Muscle layer of duodenum (tissue), 2 donors: ENCODE measurements at regions not wholly inside any gene's neighbourhood (a gene's known extent, or its start where the extent isn't known, plus 50 kb on each side); places are given as distances from the start of the nearest gene placed in this dataset.
"Not testable (repeated sequence)": the region's sequence is repeated elsewhere in the genome, so short reads cannot be mapped to it uniquely, and the experiment has no call there.

Experiments
- H3K27ac ChIP-seq: one replicate; pipeline ENCODE4 v1.7.0; 2013; ENCODE audit warnings: mild to moderate bottlenecking, low read length
- H3K27me3 ChIP-seq: one replicate; pipeline ENCODE4 v1.7.0; 2013; ENCODE audit warnings: low read depth, mild to moderate bottlenecking, control low read depth, low read length
- H3K36me3 ChIP-seq, 2 donors: one replicate each; pipeline ENCODE4 v1.7.0; 2013; ENCODE audit warnings: low read length in 2 of 2, control low read depth in 1 of 2, mild to moderate bottlenecking in 1 of 2; ENCODE audit not compliant: insufficient read depth in 2 of 2, control insufficient read depth in 1 of 2
- H3K4me1 ChIP-seq, 2 donors: one replicate each; pipeline ENCODE4 v1.7.0; 2013; ENCODE audit warnings: low read length in 2 of 2, mild to moderate bottlenecking in 2 of 2, control low read depth in 1 of 2, moderate library complexity in 1 of 2; ENCODE audit not compliant: insufficient read depth in 2 of 2, control insufficient read depth in 1 of 2
- H3K4me3 ChIP-seq, 2 donors: one replicate each; pipeline ENCODE4 v1.7.0; 2013; ENCODE audit warnings: low read length in 2 of 2, low read depth in 1 of 2, mild to moderate bottlenecking in 1 of 2
- H3K9me3 ChIP-seq, 2 donors: one replicate each; pipeline ENCODE4 v1.7.0; 2013; ENCODE audit warnings: low read length in 2 of 2, control low read depth in 1 of 2, mild to moderate bottlenecking in 1 of 2; ENCODE audit not compliant: control insufficient read depth in 1 of 2
- donor health status: healthy.

DNA sequence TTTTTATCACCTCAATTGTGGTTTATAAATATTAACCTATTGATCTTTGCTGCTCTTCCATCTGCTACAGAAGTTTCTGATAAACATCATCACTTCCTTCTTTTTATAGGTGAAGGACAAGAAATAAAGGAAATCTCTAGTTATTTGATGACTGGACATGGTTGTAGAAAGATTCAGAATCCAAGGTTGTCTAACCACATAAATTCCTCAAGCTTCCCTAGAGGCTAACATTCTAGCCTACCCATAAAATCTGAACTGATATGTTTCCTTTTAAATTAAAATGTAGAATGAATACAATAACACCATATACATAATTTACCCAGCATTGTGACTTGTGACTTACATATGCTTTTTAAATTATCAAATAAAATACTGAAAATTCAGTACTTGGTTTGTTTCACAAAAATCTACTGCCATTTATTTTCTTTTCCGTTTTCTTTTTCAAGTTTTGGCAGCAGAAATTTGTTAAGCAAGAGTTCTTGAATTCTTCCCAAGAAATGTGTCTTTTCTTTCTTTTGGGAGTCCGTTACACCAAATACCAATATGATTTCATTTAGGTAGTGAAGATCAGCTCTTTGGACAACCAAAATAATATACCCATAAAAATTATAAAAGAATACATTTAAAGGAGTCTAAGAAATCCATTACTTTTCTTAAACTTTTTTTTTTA is 513.2 kb upstream of the ADGRL2 start:
- Histone ChIP-seq H3K4me1 (no peaks in the 10 kb centered on the region), H3K36me3 (no peaks in the 10 kb centered on the region), H3K27ac (no peak overlapping the region), H3K27me3 (no peaks in the 10 kb centered on the region), H3K9me3 (no peaks in the 10 kb centered on the region), H3K4me3 (no peak overlapping the region)

DNA sequence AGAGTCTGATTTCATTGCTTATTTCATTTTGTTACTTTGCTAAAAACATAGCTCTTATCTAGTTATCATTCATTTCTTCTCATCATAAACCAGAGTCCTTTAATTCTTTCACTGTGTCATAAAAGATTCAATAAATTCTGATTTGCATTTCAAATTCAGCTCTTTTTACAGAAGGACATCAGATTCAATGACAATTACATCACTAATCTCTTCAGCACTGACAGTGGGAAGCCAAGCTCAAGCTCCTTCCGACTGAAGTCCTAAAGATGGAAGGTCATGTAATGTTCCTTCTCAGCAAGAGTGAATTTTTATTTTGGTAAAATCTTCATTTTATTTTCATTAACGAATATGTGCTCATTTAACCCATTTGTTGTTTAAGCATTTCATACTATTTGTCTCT is 530.7 kb upstream of the ADGRL2 start:
- Histone ChIP-seq H3K27me3 (no peaks in the 10 kb centered on the region), H3K4me3 (no peak overlapping the region), H3K4me1 (no peaks in the 10 kb centered on the region), H3K27ac (no peak overlapping the region), H3K9me3 (no peaks in the 10 kb centered on the region), H3K36me3 (no peaks in the 10 kb centered on the region)

DNA sequence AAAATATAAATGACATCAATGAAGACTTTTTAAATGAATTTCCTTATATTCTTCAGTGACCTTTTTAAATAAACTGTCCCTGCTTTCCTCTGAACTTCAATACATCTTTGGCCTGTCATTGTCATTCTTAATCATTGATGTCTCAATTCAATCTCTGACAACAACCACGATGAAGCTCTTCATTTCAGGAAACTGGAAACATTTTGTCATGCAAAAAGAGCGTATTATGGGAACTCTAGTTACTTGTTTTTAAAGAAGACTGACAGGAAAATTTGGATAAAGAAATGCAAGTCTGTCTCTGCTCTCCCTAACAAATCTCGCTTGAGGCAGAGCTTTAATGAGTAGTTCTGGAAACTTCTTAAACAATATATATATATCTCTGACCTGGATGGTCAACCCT is 535.8 kb upstream of the ADGRL2 start:
- Histone ChIP-seq H3K4me1 (no peaks in the 10 kb centered on the region), H3K27me3 (no peaks in the 10 kb centered on the region), H3K9me3 (no peaks in the 10 kb centered on the region), H3K36me3 (no peaks in the 10 kb centered on the region), H3K4me3 (no peak overlapping the region), H3K27ac (no peak overlapping the region)

DNA sequence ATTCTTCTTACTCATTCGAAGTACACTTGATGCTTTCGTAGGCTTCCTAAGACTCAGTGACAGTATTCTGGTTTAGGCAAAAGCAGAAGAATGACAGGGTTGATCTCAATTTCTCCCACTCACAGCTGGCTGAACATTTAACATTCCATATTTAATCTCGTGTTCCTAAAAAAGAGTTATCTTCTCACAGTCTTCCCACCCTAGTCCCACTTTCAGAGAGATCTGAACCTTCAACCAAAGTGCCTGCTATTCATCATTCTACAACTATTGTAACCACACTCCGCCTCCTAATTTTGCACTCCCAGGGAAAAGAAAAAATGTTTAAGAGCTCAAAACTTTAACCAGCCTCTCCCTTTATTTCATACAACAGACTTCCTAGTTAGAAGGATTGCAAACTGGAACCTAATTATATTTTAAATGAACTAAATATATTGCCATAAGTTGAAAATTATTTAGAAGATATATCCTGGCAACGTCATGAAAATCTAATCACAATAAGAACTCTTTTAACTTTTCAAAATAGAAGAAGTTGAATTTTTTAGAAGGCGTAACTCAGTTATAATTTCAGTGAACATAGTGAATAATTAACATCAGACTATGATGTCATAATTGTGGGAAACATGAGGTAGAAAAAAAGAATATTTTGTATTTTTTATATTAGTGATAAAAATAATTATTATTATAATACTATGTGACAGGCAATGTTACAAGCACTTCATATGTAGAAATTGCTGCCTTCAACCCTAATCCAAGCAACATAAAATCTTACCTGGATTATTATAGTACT is 540.9 kb upstream of the ADGRL2 start:
- no peak overlapping the region for H3K4me3 ChIP-seq
- H3K27ac ChIP-seq: no peak overlapping the region
- H3K36me3 ChIP-seq: no peaks in the 10 kb centered on the region

DNA sequence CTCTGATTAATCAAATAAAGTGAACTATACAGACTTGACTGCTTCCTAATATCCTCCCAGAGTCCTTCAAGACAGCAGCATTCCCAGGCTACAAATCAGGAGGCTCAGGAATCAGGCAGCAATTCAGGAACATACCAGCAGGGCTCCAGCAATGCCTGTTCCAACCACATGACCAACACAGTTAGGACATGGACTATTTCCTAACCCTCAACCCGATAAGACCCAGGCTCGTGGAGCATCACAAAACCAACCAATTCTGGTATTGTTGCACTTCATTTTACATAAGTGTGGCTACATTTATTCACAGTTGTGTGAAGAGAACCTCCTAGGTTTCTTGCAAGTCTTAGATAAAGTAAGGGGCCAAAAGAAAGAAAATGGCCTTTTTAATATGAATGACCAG is 546.2 kb upstream of the ADGRL2 start:
- Histone ChIP-seq H3K27me3 (no peaks in the 10 kb centered on the region), H3K4me1 (no peaks in the 10 kb centered on the region), H3K9me3 (no peaks in the 10 kb centered on the region), H3K27ac (no peak overlapping the region), H3K36me3 (no peaks in the 10 kb centered on the region), H3K4me3 (no peak overlapping the region)

More for the DNA sequence above, 540.9 kb upstream of the ADGRL2 start:
- Histone ChIP-seq H3K27me3 (no peaks in the 10 kb centered on the region), H3K4me1 (no peaks in the 10 kb centered on the region), H3K9me3 (no peaks in the 10 kb centered on the region)

DNA sequence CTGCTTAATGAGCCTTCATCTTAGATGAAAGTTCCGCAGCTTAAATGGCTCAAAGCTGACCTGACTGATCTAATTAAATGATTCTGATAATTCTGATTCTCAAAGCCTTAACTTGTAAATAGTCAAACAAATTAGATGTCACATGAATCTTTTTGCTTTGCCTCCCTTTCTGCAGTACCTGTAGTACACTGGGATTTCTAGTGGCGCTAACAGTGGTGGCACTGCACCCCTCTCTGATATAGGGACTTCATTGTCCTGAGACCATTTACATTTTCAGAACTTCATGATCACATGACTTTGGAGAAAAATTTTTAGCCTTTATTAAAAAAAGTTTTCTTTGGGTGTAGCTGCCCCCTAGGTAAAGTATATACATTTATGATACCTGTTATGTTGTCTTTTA is 546.7 kb upstream of the ADGRL2 start:
- H3K4me3 ChIP-seq: no peak overlapping the region
- no peak overlapping the region for H3K27ac ChIP-seq
- no peaks in the 10 kb centered on the region for H3K27me3 ChIP-seq
- no peaks in the 10 kb centered on the region for H3K9me3 ChIP-seq
- no peaks in the 10 kb centered on the region for H3K36me3 ChIP-seq
- H3K4me1 ChIP-seq: no peaks in the 10 kb centered on the region

DNA sequence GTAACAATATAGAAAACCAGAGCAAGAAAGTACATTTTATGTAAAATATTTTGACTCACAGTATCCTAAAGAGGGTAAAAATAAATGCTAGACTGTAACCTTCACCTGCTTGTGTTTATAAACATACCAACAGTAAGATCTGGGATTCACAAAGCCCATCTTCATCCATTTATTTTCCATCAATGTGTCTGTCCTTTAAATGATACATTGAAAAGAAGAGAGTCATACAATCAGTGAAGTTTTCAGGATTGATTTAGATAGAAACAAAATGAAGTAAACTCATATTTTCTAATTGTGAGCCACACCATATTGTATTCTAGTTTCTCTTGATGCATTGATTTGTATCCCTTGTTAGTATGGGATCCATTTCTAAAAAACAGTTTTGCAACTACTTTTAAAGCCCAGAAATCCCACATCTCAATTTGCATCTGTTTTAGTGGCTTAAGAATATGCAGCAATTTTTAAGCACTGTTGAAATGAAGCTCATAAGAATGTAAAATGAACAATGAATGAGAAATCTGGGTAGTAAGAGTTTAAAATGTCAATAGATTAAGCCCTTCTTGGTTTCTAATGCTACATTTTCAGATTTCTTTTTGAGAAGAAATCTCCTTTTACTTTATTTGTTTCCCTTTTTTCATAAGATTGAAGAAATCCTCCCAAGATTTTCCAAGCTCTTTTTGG is 548.1 kb upstream of the ADGRL2 start:
- Histone ChIP-seq H3K27me3 (no peaks in the 10 kb centered on the region), H3K27ac (no peak overlapping the region), H3K36me3 (no peaks in the 10 kb centered on the region), H3K4me1 (no peaks in the 10 kb centered on the region), H3K4me3 (no peak overlapping the region), H3K9me3 (no peaks in the 10 kb centered on the region)

DNA sequence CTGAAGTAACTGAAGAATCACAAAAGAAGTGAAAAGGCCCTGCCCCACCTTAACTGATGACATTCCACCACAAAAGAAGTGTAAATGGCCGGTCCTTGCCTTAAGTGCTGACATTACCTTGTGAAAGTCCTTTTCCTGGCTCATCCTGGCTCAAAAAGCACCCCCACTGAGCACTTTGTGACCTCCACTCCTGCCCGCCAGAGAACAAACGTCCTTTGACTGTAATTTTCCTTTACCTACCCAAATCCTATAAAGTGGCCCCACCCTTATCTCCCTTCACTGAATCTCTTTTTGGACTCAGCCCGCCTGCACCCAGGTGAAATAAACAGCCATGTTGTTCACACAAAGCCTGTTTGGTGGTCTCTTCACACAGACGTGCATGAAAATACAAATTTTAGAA is 549.9 kb upstream of the ADGRL2 start:
- not testable (repeated sequence) for H3K27ac ChIP-seq, H3K27me3 ChIP-seq, H3K36me3 ChIP-seq

DNA sequence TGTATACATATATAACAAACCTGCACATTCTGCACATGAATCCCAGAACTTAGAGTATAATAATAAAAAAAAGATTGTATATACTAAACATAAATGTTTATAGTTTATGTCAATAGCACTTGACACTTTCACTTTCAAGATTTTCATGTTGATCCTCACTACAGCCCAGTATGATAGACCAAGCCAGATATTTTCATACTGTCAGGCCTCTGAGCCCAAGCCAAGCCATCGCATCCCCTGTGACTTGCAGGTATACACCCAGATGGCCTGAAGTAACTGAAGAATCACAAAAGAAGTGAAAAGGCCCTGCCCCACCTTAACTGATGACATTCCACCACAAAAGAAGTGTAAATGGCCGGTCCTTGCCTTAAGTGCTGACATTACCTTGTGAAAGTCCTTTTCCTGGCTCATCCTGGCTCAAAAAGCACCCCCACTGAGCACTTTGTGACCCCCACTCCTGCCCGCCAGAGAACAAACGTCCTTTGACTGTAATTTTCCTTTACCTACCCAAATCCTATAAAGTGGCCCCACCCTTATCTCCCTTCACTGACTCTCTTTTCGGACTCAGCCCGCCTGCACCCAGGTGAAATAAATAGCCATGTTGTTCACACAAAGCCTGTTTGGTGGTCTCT is 555.5 kb upstream of the ADGRL2 start:
- H3K9me3 ChIP-seq, H3K4me3 ChIP-seq, H3K27me3 ChIP-seq, H3K27ac ChIP-seq, H3K4me1 ChIP-seq, H3K36me3 ChIP-seq: not testable (repeated sequence)

More for the DNA sequence above, 549.9 kb upstream of the ADGRL2 start:
- not testable (repeated sequence) for H3K4me3 ChIP-seq, H3K4me1 ChIP-seq, H3K9me3 ChIP-seq

DNA sequence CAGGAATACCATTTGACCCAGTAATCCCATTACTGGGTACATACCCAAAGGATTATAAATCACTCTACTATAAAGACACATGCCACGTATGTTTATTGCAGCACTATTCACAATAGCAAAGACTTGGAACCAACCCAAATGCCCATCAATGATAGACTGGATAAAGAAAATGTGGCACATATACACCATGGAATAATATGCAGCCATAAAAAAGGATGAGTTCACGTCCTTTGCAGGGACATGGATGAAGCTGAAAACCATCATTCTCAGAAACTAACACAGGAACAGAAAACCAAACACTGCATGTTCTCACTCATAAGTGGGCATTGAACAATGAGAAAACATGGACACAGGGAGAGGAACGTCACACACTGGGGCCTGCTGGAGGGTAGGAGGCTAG is 556.1 kb upstream of the ADGRL2 start:
- H3K36me3 ChIP-seq, H3K9me3 ChIP-seq, H3K4me1 ChIP-seq, H3K27ac ChIP-seq, H3K27me3 ChIP-seq, H3K4me3 ChIP-seq: not testable (repeated sequence)

DNA sequence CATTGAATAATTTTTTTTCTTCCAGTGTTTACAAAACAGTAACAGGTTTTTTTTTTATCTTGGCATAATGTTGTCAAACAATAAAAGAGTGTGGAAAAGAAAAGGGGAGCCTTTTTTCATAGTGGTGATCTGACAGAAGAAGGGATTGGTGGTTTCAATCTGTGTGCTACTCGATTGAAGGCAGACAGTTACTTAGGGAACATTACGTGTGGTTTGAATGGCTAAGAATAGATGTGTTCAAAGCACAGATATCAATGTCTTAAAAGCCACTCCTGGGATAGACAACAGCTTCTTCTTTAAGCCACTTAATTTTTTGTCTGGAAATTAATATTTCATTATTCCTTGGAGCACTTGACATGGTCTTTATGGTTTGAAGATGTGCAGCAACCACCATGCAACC is 558.6 kb upstream of the ADGRL2 start:
- Histone ChIP-seq H3K36me3 (no peaks in the 10 kb centered on the region), H3K4me3 (no peak overlapping the region), H3K27me3 (no peaks in the 10 kb centered on the region), H3K27ac (no peak overlapping the region), H3K4me1 (peaks cover 0 to 4% of the 10 kb centered on the region in 2 donors), H3K9me3 (no peaks in the 10 kb centered on the region)
